H9 (cell line): ENCODE measurements at regions not wholly inside any gene's neighbourhood (a gene's known extent, or its start where the extent isn't known, plus 50 kb on each side); places are given as distances from the start of the nearest gene placed in this dataset.
"Not testable (repeated sequence)": the region's sequence is repeated elsewhere in the genome, so short reads cannot be mapped to it uniquely, and the experiment has no call there.

Experiments
- DNase-seq: peaks from one replicate; pipeline ENCODE4 v3.0.0-alpha.2; 2017
- H2AFZ ChIP-seq: one replicate; pipeline ENCODE4 v1.6.1; 2013; ENCODE audit warnings: mild to moderate bottlenecking, low read length, control low read depth, moderate library complexity
- H2AK5ac ChIP-seq: 2 replicates; pipeline ENCODE4 v1.6.1; 2013; ENCODE audit warnings: low read length, control low read depth, mixed read lengths; ENCODE audit not compliant: insufficient read length
- H2BK120ac ChIP-seq: one replicate; pipeline ENCODE4 v1.6.1; 2013; ENCODE audit warnings: low read depth, mild to moderate bottlenecking, low read length, control low read depth, inconsistent platforms; ENCODE audit not compliant: poor library complexity, severe bottlenecking
- H2BK12ac ChIP-seq: 2 replicates; pipeline ENCODE4 v1.6.1; 2013; ENCODE audit warnings: low read length, control low read depth, mixed read lengths, low read depth; ENCODE audit not compliant: insufficient read length
- H2BK15ac ChIP-seq: 2 replicates; pipeline ENCODE4 v1.6.1; 2013; ENCODE audit warnings: low read depth, low read length, control low read depth
- H2BK20ac ChIP-seq: one replicate; pipeline ENCODE4 v1.6.1; 2013; ENCODE audit warnings: low read depth, mild to moderate bottlenecking, low read length, control low read depth, inconsistent platforms; ENCODE audit not compliant: poor library complexity, severe bottlenecking
- H2BK5ac ChIP-seq: 2 replicates; pipeline ENCODE4 v1.6.1; 2013; ENCODE audit warnings: low read length, control low read depth, mixed read lengths; ENCODE audit not compliant: insufficient read length
- H3K14ac ChIP-seq: 2 replicates; pipeline ENCODE4 v1.6.1; 2013; ENCODE audit warnings: low read length, control low read depth; ENCODE audit not compliant: insufficient read depth
- H3K18ac ChIP-seq: 2 replicates; pipeline ENCODE4 v1.6.1; 2013; ENCODE audit warnings: low read depth, mild to moderate bottlenecking, mixed read lengths, low read length, control low read depth; ENCODE audit not compliant: insufficient read length
- H3K23ac ChIP-seq: 2 replicates; pipeline ENCODE4 v1.6.1; 2013; ENCODE audit warnings: low read length, control low read depth, mixed read lengths, low read depth; ENCODE audit not compliant: insufficient read length
- H3K23me2 ChIP-seq: 2 replicates; pipeline ENCODE4 v1.6.1; 2013; ENCODE audit warnings: low read depth, mild to moderate bottlenecking, mixed read lengths, low read length, control low read depth; ENCODE audit not compliant: insufficient read length, poor library complexity, severe bottlenecking
- H3K27ac ChIP-seq: 2 replicates; pipeline ENCODE4 v1.5.1; 2013; ENCODE audit warnings: low read length, control low read depth, mixed read lengths, low read depth; ENCODE audit not compliant: insufficient read length
- H3K27me3 ChIP-seq: 2 replicates; pipeline ENCODE4 v1.6.1; 2013; ENCODE audit warnings: low read length, control low read depth, inconsistent platforms; ENCODE audit not compliant: insufficient read depth
- H3K4ac ChIP-seq: 2 replicates; pipeline ENCODE4 v1.6.1; 2013; ENCODE audit warnings: low read depth, mild to moderate bottlenecking, control low read depth, inconsistent platforms, low read length, moderate library complexity
- H3K4me1 ChIP-seq: 2 replicates; pipeline ENCODE4 v1.6.1; 2013; ENCODE audit warnings: low read length, control low read depth, inconsistent platforms; ENCODE audit not compliant: insufficient read depth
- H3K4me2 ChIP-seq: 2 replicates; pipeline ENCODE4 v1.6.1; 2013; ENCODE audit warnings: low read length, control low read depth, mixed read lengths; ENCODE audit not compliant: insufficient read length, insufficient read depth
- H3K56ac ChIP-seq: 2 replicates; pipeline ENCODE4 v1.6.1; 2013; ENCODE audit warnings: low read depth, mild to moderate bottlenecking, mixed read lengths, low read length, control low read depth; ENCODE audit not compliant: insufficient read length
- H3K79me1 ChIP-seq: 2 replicates; pipeline ENCODE4 v1.6.1; 2013; ENCODE audit warnings: low read depth, mild to moderate bottlenecking, moderate library complexity, low read length, control low read depth, inconsistent platforms; ENCODE audit not compliant: insufficient read depth, poor library complexity, severe bottlenecking
- H3K79me2 ChIP-seq: 2 replicates; pipeline ENCODE4 v1.6.1; 2013; ENCODE audit warnings: low read length, control low read depth, inconsistent platforms; ENCODE audit not compliant: insufficient read depth
- H3K9ac ChIP-seq: 2 replicates; pipeline ENCODE4 v1.6.1; 2013; ENCODE audit warnings: low read length, control low read depth, mixed read lengths; ENCODE audit not compliant: insufficient read length; ENCODE audit errors: extremely low read depth
- H3K9me3 ChIP-seq: one replicate; pipeline ENCODE4 v1.6.1; 2013; ENCODE audit warnings: low read depth, low read length, inconsistent platforms; ENCODE audit not compliant: control insufficient read depth
- H3T11ph ChIP-seq: one replicate; pipeline ENCODE4 v1.6.1; 2013; ENCODE audit warnings: mild to moderate bottlenecking, low read length, control low read depth, inconsistent platforms
- H4K20me1 ChIP-seq: one replicate; pipeline ENCODE4 v1.6.1; 2013; ENCODE audit not compliant: control insufficient read depth, insufficient read length, insufficient read depth
- H4K5ac ChIP-seq: 2 replicates; pipeline ENCODE4 v1.6.1; 2013; ENCODE audit warnings: low read depth, mild to moderate bottlenecking, mixed read lengths, low read length, control low read depth; ENCODE audit not compliant: insufficient read length
- H4K8ac ChIP-seq: replicated peaks from 2 replicates; pipeline ENCODE4 v1.6.1; 2013; ENCODE audit warnings: low read length, control low read depth, mixed read lengths, low read depth; ENCODE audit not compliant: insufficient read length
- H4K91ac ChIP-seq: 2 replicates; pipeline ENCODE4 v1.6.1; 2013; ENCODE audit warnings: low read depth, mild to moderate bottlenecking, moderate library complexity, mixed read lengths, low read length, control low read depth; ENCODE audit not compliant: insufficient read length
- H3K27ac Mint-ChIP-seq, 3 experiments: 2 replicates in 2 of 3; 3 replicates in 1 of 3; pipeline ENCODE4 v1.8.0; 2020 to 2021; ENCODE audit warnings: mixed read lengths in 3 of 3, mild to moderate bottlenecking in 1 of 3, moderate library complexity in 1 of 3
- H3K27me3 Mint-ChIP-seq: 2 replicates; pipeline ENCODE4 v1.8.0; 2021; ENCODE audit warnings: low read depth, mild to moderate bottlenecking, moderate library complexity, mixed read lengths
- H3K36me3 Mint-ChIP-seq, 3 experiments: 2 replicates in 2 of 3; 3 replicates in 1 of 3; pipeline ENCODE4 v1.8.0; 2020 to 2021; ENCODE audit warnings: low read depth in 3 of 3, mixed read lengths in 3 of 3; ENCODE audit not compliant: insufficient read depth in 1 of 3
- H3K4me1 Mint-ChIP-seq, 2 experiments: 2 replicates each; pipeline ENCODE4 v1.8.0; 2020; ENCODE audit warnings: mixed read lengths in 2 of 2
- H3K4me3 Mint-ChIP-seq, 2 experiments: 2 replicates in 1 of 2; 3 replicates in 1 of 2; pipeline ENCODE4 v1.8.0; 2020 to 2021; ENCODE audit warnings: mild to moderate bottlenecking in 2 of 2, mixed read lengths in 2 of 2, moderate library complexity in 1 of 2
- H3K9me3 Mint-ChIP-seq, 2 experiments: 2 replicates in 1 of 2; 3 replicates in 1 of 2; pipeline ENCODE4 v1.8.0; 2020; ENCODE audit warnings: mild to moderate bottlenecking in 2 of 2, mixed read lengths in 2 of 2, moderate library complexity in 1 of 2
- WGBS: extraction: QIAGEN DNeasy Blood & Tissue Kit; methylation state at CpG from one replicate; pipeline ENCODE4 v1.1.7; 2013; ENCODE audit warnings: missing lambda C conversion rate, low lambda C conversion rate, mixed read lengths; ENCODE audit not compliant: insufficient read length; ENCODE audit errors: extremely low coverage; 5-methylcytosine and 5-hydroxymethylcytosine counted together

DNA sequence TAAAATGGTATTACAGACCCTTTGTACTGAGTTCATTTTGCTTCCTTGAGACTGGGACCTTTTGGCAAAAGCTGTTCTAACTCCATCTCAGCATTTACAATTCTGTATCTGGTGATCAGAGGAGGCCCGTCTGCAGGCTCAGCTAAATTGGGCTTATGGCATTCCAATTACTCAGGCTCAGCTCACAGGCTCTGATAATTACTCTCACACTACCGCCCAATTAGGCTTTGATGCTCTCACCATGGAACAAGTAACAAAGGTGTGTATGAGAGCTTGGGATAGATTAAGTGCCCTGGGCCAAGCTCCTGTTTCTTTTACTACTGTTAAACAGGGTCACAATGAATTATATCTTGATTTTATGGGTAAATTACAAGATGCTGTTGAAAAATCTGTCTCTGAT is 159.9 kb downstream of the IER5 start:
- Mint-ChIP-seq H3K4me1 (peaks cover 18 to 26% of the 10 kb centered on the region in 2 experiments), H3K9me3 (peaks cover 25 to 31% of the 10 kb centered on the region in 2 experiments), H3K36me3 (peaks cover 14 to 32% (median 18%) of the 10 kb centered on the region in 3 experiments)
- H3K27me3 ChIP-seq, H3K4me3 Mint-ChIP-seq, H2AK5ac ChIP-seq, H3K27ac Mint-ChIP-seq, H2BK5ac ChIP-seq, H3K4me2 ChIP-seq, H3K56ac ChIP-seq, H4K91ac ChIP-seq, H3K14ac ChIP-seq, H2BK120ac ChIP-seq, H3K23me2 ChIP-seq, H3K79me1 ChIP-seq, H4K20me1 ChIP-seq, H4K8ac ChIP-seq, H3K9ac ChIP-seq, H3K79me2 ChIP-seq, H3K9me3 ChIP-seq, H2AFZ ChIP-seq, H3T11ph ChIP-seq, H3K4me1 ChIP-seq, H3K23ac ChIP-seq, H3K27me3 Mint-ChIP-seq, H2BK20ac ChIP-seq, H2BK12ac ChIP-seq, H4K5ac ChIP-seq, H3K4ac ChIP-seq, DNase-seq, H2BK15ac ChIP-seq, H3K27ac ChIP-seq, H3K18ac ChIP-seq: not testable (repeated sequence)
- no CpG with 5 or more reads among the region's 2 CpGs for WGBS
